Stimulated activated CD4-positive, alpha-beta T cell treated with anti-CD3 and anti-CD28 coated beads, Interleukin-4, amount 100 ng/mL, for 24 hours (primary cell): ENCODE measurements at regions not wholly inside any gene's neighbourhood (a gene's known extent, or its start where the extent isn't known, plus 50 kb on each side); places are given as distances from the start of the nearest gene placed in this dataset.

ENCODE experiments used
- DNase-seq: peaks from one replicate; pipeline ENCODE4 v3.0.0-alpha.2; 2020

DNA sequence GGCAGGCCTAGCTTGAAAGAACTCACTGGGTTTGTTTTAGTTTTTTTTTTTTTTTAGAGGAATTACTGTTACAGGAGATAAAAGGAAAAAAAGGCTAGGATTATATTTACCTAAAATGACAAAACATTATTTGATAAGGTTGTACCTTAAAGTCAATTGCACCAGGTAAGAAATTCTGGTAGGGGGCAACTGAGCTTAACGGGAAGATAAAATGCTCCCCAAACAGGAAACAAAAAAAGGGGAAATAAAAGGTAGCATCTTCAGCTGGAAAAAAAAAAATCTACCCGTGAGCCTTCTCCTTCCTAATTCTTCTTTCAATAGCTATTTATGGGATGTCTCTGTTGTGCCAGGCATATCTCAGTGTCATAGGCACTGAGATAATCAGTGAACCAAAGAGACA lies 164.5 kb downstream of the PIK3R1 start:
- DNase-seq = no peak

DNA sequence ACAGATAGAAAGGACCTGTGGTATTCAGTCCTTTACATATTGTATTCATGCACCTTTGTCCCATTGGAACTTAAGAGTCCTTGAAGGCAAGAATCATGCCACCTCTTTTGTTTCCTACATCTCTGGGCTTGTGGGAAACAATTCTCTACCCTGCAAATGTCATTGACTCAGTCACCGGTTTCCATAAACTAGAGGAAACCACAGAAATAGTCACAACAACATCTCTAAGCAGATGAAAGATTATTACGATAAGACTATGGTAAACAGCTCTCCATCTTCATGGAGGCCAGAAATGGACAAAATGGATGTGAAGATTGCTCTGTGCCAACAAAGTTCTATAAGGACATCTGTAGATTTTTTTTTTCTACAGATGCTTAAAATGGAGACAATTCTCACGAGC lies 165.5 kb downstream of the PIK3R1 start:
- peak; percentile 12 for DNase-seq

DNA sequence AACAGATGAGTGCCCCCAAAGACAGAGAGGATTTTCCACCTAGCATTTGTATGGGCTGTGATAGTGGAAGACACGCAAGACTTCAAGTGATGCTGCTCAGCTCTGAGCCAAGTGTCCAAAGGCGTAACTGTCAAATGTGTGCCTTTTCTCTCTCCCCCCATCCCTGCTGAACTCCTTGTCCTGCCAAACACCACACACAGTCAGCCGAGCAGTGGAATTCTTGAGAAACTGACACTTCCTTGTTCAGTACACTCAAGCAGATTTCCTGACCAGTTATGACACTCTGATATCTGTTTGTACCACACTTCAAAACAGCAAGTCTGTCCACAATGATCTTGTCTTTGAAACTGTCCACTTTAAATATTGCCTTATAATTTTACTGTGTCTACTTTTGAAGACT lies 166.4 kb downstream of the PIK3R1 start:
- no peak for DNase-seq

DNA sequence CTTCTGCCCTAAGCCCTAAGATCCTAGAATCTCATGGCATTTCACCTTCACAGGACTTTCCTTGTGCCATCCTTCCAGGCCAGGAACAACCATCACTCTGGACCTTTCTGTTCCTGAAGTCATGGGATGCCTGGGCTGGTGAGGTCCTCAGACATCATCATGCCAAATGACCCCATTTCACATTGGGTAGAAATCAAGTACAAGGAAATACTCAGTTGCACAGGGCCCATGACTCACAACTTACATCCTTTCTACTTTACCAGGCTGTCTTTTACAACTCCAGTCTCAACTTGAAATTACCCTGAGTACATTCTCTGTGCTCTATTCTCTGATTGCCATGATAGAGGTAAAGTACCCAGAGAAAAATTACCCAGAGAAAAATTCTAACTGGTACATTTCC lies 167.1 kb downstream of the PIK3R1 start:
- DNase-seq = no peak

DNA sequence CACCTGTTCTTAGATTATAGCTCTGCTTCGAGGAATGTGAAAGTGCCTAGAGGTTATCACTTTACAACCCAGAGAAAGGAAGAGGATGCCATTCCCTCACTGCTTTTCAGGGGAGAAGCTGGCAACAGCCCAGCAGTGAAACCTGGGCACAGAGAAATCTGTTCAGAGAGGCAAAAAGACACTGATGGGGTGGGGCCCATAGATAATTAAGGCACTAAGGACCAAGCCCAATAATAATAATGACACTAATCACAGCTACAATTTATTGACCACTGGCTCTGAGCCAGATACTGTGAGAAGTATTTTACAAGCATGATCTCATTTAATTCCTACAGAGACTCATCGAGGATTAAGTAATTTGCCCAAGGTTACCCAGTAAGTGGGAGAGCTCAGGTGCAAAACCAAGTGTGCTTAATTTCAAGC lies 168.3 kb downstream of the PIK3R1 start:
- no peak for DNase-seq

DNA sequence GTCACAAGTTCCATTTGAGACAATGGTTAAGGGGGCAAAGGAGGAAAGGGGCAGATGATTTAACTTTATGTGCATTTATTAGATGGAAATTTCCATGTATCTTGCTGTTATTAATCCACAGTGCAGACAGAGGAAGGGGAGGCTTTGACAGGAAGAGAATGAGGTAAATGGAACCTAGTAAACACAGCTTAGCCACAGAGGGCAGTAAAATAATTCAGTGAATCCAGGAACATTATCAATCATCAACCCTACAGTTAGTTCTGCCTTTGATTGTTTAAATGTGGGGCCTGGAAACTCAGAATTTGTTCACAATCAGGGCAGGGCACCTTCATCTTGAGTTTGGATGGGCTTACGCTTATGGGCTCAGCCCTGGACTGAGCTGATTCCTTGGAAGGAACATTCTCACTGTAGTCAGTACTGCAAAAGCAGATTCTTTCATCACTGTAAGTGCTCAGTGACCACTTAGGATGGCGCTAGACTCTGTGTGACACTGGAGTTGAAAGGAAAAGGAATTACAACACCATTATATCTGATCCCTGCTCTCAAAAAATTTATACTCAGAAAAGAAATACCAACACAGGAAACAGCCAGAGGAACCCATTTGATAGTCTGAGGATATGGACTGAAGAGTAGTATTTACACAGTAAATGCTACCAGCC lies 169.5 kb downstream of the PIK3R1 start:
- no peak for DNase-seq

DNA sequence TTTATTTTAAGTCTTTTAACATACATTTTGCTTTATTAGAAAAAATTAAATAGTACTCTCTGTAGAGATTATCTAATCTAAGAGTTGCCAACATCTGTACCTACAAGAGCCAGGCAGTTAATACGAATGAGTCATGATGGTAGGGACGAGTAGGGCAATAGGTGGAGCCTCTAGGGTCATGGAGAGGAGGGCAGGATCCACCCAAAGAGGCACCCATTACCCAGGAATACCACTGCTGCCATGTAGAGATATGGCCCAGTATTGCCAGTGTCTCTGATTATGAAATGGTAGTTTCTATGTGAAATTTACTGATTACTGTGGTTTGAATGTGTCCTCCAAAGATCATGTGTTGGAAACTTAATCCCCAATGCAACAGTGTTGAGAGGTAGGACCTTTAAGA lies 170.4 kb downstream of the PIK3R1 start:
- no peak for DNase-seq

DNA sequence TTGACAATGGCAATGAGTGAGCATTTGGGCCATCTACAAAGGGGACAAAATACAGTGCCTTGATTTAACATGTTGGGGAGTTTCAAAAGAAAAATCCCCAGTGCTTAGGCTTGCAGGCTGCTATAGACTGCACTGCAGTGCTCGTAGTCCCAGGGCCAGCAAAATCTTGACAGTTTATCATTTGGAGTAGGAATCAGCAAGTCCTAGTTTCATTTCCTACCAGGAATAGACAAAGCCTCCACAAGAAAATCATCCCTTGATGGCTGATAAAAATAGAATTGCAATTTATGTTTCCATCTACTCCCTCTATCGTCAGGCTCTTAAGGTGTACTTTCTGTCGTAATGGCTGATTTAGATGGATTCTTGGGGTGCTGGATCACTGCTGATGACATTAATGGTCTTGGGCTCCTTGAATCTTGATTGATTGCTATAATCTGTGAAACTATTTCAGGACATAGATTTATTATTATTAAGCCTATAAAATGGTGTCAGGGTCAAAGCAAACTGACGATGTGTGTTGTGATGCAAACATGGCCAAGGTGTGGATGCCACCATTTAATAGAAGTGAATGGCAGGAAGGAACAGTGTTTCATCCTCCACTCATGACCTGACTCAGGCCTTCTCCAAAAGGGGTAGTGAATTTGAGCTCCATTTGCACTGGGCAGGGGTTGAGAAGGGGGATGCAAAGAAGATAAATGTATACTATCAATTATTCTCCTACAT lies 171.7 kb downstream of the PIK3R1 start:
- DNase-seq = no peak

DNA sequence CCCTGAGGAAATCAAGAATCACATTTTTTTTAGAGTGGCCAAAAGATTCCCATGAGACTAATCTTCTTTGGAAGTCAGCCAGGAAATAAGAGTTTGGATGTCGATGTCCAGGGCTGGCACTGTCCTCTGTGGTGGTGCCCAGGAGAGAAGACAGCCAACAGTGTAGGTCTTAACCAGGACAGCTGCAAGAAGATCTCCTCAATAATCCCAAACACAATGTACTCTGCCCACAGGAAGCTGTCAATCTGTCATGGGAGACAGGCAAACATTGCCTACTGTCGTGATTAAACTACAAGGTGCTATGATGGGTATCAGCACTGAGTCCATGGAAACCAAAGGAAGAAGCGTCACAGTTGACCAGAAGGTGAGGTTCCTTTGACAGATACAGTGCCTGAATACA lies 174.1 kb downstream of the PIK3R1 start:
- DNase-seq = no peak

DNA sequence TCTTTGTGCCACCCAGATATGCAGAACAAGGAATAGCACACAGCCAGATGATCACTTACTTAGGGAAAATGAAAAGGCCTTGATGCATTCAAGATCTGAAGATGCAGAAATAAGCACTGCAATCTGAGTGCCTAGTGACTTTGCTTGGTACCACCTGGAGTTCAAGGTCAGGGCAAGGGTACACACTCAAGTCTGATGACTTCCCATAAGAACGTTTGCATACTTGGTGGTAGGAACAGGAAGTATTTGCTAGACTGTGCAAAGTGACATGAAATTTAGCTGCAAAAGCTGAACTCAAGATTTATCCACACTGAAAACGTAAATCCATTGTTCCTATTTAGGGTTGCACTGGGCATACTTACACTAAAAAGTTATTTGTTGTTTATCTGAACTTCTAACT lies 177.1 kb downstream of the PIK3R1 start:
- no peak for DNase-seq

DNA sequence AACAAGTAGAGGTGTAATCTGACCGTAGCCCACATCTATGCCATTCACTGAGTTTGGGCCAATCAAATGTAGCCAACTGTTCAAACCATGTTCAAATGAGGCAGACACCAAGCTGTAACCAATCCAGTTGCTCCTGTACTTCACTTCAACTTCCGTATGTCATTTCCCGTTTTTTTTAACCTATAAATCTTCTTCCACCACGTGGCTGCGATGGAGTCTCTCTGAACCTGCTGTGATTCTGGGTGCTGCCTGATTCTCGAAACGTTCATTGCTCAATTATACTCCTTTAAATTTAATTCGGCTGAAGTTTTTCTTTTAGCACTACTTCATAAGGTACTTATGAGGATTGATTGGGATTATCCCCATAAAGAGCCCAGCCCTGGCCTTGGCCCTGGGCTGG lies 179.7 kb downstream of the PIK3R1 start:
- DNase-seq = no peak

DNA sequence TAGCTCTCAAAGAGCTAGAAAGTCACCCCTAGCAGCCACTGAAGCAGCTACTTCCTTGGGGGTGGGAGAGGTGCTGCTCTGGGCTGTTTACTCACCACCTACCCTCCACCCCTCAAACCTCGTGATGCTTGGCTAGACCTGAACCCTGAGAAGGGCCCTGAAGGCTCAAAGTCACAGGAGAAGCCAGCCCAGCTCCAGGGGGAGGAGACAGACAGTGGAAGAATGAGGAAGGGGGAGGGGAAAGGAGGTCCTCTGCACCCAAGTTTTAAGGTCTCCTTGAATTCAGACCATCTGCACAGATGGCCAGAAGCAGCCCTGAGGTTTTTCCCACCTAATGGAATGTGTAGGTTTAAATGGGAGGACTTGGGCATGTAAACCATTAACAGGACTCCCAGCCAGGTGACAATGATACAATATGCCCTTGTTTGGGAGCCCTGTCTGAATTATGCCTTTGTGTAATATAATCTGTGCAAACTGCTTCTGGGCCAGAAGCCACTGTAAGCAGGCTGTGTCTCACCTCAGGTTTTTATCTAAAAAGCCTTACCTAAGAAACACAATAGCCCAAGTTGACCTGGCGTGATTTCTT lies 180.5 kb downstream of the PIK3R1 start:
- DNase-seq = no peak

DNA sequence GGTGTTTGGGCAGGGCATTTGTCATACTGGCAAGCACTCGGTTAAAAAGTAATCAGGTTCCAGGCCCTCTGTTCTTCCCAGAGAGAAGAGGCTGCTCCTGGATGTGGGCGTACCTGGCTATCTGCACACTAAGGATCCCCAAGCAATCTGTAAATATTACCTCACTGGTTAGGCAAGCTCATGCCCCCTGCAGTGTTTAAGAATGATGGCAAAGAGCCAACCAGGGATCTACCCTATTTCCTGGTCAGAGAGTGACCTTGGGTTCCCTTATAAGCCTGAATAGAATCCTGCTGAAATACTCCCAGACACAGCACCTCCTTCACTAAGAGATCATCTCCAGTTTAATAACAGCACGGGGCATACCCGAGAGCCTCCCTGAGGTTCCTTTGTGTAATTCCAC lies 181.2 kb downstream of the PIK3R1 start:
- DNase-seq = no peak

DNA sequence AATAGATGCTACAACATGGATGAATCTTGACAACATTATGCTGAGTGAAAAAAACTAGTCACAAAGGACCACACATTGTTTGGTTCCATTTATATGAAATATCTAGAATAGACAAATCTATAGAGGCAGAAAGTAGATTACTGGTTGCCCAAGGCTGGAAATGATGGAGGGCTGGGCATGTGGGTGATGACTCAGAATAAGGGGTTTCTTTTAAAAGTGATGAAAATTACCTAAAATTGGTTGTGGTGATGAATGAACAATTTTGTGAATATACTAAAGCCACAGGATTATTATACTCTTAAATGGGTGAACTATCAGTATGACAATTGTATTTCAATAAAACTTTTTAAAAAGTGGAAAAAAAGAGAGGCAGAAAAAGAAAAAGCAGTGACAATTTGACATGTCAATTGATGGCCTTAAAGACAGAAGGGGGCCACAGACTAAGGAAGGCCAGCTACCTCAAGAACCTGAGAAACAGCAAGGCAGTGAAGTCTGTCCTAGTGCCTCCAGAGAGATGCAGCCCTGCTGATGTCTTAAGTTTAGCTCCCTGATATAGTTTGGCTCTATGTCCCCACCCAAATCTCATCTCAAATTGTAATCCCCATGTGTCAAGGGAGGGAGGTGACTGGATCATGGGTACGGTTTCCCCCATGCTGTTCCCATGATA lies 182.7 kb downstream of the PIK3R1 start:
- no peak for DNase-seq

DNA sequence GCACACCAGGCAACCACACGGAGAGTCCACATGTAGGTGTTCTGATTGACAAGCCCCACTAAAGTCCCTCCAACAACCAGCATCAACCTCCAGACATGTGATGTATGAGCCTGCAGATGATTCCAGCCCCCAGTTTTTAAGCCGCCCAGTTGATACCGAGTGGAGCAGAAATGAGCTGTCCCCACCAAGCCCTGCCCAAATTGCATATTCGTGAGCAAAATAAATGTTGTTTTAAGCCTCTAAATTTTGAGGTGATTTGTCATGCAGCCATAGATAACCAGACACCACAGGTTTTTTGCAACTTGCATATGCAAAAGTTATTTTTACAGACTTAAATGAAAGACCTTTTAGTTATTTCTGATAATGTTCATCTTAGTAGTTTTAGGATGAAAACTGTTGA lies 187.7 kb downstream of the PIK3R1 start:
- DNase-seq = no peak

DNA sequence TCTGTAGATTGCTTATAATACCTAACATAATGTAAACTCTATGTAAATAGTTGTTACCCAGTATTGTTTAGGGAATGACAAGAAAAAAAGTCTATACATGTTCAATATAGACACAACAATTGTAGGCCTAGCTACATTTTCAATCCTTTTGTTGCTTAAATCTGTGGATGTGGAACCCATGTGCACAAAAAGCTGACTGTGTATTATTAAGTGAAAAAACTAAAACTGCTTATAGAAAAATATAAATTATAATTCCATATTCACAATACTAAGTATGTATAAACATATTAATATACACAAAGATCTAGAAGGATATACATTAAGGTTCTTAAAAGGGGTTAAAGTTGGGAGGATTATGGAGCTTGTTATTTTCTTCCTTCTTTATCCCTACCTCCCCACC lies 188.7 kb downstream of the PIK3R1 start:
- no peak for DNase-seq

DNA sequence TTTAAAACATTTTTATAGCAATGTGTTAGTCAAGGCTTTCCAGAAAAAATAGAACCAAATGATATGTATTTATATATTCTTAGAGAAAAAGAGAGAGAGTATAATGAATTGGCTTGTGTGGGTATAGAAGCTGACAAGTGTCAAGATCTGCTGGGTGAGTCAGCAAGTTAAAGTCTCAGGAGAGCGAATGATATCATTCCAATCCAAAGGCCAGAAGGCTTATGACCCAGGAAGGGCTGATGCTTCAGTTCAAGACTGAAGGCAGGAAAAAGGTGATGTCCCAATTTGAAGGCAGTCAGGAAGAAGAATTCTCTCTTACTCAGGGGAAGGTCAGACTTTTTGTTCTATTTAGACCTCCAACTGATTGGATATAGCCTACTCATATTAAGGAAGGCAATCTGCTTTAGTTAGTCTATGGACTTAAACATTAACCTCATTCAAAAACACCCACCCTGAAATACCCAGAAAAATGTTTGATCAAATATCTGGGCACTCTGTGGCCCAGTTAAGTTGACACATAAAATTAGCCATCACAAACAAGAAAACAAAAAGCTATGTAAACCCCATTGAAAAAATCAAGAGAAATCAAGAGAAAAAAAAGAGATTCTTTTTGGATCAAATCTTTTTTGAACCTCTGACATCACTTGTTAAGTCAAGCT lies 189.6 kb downstream of the PIK3R1 start:
- no peak for DNase-seq

DNA sequence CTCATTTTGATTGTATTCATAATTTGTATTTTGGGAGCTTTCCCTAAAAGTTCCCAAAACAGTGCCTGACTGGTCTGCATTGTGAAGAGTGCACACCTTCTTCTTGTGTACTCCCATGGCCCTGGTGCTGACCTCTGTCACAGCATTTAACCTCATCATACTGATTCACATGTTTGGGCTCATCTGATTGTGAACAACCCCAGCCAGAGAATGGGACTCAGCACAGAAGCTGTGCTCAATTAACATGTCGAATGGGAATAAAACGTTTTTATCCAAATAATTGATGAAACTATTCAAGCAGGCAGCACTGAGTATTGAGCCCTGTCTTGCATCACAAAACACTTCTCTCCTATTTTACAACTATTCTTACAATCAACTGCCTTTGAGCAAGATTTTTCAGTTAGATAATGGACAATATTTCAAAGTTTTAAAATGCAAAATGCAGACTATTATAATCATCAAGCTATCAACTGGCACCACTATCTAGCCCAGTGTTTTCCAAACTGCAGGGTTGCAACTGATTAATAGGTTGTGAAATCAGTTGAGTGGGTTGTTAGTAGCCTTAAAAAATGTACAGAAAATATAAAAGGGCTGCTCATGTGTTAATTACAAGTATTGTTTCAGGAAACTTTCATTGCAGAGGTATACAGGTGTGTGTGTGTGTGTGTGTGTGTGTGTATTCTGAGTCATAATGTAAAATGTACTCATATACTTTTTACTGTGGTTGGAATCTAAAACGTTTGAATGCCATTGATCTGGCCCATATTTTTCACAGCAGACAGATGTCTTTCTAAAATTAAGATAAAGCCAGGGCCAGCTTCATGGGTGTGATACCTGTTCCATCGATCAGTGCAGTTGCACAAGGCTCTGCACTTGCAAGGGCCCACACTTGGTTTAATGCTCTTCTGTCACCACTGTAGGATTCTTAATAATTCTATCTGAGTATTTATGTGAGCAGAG lies 190.5 kb downstream of the PIK3R1 start:
- DNase-seq = no peak

DNA sequence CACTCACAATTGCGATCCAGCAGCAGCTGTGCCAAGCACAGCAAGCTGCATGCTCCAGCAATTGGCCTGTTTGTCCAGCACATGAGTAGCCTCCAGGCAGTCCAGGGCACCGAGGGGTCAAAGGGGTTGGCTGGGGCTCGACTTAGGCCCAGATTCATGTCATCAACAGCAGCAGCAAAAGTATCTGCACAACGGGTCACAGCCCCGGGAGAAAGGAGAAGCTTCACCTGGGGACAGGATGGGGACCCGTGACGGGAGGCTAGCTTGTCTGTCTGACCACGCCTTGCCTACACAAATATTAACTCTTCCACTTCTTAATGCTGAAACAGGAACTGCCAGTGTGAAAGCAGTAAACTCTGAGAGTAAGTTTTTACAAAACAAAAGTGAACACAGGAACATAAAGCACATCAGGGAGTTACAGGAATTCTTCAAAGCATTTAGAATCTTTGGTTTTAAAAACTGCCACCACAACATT lies 191.2 kb downstream of the PIK3R1 start:
- no peak for DNase-seq

DNA sequence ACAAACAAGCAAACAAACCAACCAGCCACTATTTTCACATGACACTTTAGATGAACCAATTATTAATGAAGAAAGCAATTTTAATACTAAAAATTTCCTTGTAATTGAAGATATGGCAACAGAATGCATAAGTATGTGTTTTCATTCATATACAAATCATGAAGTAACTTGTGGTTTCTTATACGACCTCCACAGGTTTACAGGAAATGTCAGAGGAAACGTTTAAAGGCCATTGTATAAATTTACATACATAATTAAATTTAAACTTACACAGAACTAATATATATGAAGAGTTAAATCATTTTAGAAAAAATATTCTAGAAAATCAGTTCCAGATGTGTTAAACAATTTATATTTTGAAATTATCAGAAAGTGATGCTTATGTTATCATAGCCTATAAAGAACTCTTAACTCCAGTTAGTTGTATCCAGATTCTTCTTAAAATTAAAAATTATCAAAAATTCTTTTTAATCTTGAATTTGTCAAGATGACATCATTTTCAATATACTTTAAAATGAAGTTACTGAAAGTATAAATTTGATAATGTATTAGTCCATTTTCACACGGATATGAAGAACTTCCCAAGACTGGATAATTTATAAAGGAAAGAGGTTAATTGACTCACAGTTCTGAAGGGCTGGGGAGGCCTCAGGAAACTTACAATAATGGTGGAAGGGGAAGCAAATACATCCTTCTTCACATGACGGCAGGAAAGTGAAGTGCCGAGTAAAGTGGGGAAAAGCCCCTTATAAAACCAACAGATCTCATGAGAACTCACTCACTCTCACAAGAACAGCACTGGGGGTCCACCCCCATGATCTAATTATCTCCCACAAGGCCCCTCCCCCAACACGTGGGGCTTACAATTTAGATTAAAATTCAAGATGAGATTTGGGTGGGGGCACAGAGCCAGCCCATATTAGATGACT lies 192.0 kb downstream of the PIK3R1 start:
- no peak for DNase-seq

DNA sequence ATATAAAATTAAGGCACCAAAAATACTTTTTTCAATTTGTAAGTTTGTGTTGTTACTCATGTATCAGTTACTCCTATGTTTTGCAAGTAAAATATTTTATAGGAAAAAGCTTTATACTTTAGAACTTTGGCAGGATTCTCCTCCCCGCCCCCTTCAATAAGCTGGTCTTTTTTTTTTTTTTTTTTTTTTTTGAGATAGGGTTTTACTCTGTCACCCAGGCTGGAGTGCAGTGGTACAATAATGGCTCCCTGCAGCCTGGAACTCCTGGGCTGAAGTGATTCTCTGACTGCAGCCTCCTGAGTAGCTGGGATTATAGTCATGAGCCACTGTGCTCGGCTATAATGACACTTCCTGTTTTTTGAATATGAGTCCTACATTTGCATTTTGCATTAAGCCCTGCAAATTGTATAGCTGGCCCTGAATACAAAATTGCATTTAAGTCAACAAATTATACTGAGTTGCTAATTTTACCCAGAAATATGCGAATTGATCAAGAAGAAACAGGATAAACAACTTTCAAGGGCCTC lies 192.9 kb downstream of the PIK3R1 start:
- no peak for DNase-seq
